Muscle layer of duodenum (tissue), 2 donors: ENCODE measurements at regions not wholly inside any gene's neighbourhood (a gene's known extent, or its start where the extent isn't known, plus 50 kb on each side); places are given as distances from the start of the nearest gene placed in this dataset.

Experiments
- H3K27ac ChIP-seq: one replicate; pipeline ENCODE4 v1.7.0; 2013; ENCODE audit warnings: mild to moderate bottlenecking, low read length
- H3K27me3 ChIP-seq: one replicate; pipeline ENCODE4 v1.7.0; 2013; ENCODE audit warnings: low read depth, mild to moderate bottlenecking, control low read depth, low read length
- H3K36me3 ChIP-seq, 2 donors: one replicate each; pipeline ENCODE4 v1.7.0; 2013; ENCODE audit warnings: low read length in 2 of 2, control low read depth in 1 of 2, mild to moderate bottlenecking in 1 of 2; ENCODE audit not compliant: insufficient read depth in 2 of 2, control insufficient read depth in 1 of 2
- H3K4me1 ChIP-seq, 2 donors: one replicate each; pipeline ENCODE4 v1.7.0; 2013; ENCODE audit warnings: low read length in 2 of 2, mild to moderate bottlenecking in 2 of 2, control low read depth in 1 of 2, moderate library complexity in 1 of 2; ENCODE audit not compliant: insufficient read depth in 2 of 2, control insufficient read depth in 1 of 2
- H3K4me3 ChIP-seq, 2 donors: one replicate each; pipeline ENCODE4 v1.7.0; 2013; ENCODE audit warnings: low read length in 2 of 2, low read depth in 1 of 2, mild to moderate bottlenecking in 1 of 2
- H3K9me3 ChIP-seq, 2 donors: one replicate each; pipeline ENCODE4 v1.7.0; 2013; ENCODE audit warnings: low read length in 2 of 2, control low read depth in 1 of 2, mild to moderate bottlenecking in 1 of 2; ENCODE audit not compliant: control insufficient read depth in 1 of 2
- donor health status: healthy.

- no peaks in the 10 kb centered on the region for H3K36me3 ChIP-seq
- H3K27me3 ChIP-seq: no peaks in the 10 kb centered on the region
- H3K27ac ChIP-seq: no peak overlapping the region
- H3K4me1 ChIP-seq: no peaks in the 10 kb centered on the region
- H3K4me3 ChIP-seq: no peak overlapping the region
- H3K9me3 ChIP-seq: no peaks in the 10 kb centered on the region
Measured at GRCh38 chr5:67917561-67917960, 298.0 kb upstream of the PIK3R1 start.

- Histone ChIP-seq H3K4me3 (no peak overlapping the region), H3K9me3 (no peaks in the 10 kb centered on the region), H3K4me1 (no peaks in the 10 kb centered on the region), H3K27me3 (no peaks in the 10 kb centered on the region), H3K27ac (no peak overlapping the region), H3K36me3 (no peaks in the 10 kb centered on the region)
Measured at GRCh38 chr5:67910546-67910945, 305.0 kb upstream of the PIK3R1 start.

- Histone ChIP-seq H3K36me3 (no peaks in the 10 kb centered on the region), H3K4me1 (no peaks in the 10 kb centered on the region), H3K9me3 (no peaks in the 10 kb centered on the region), H3K4me3 (no peak overlapping the region), H3K27ac (no peak overlapping the region), H3K27me3 (no peaks in the 10 kb centered on the region)
Measured at GRCh38 chr5:67908126-67908765, 307.3 kb upstream of the PIK3R1 start.

- no peaks in the 10 kb centered on the region for H3K27me3 ChIP-seq
- no peaks in the 10 kb centered on the region for H3K36me3 ChIP-seq
- H3K4me1 ChIP-seq: peaks cover 0 to 3% of the 10 kb centered on the region in 2 donors
- no peak overlapping the region for H3K4me3 ChIP-seq
- H3K27ac ChIP-seq: no peak overlapping the region
- H3K9me3 ChIP-seq: no peaks in the 10 kb centered on the region
Measured at GRCh38 chr5:67904366-67904765, 311.2 kb upstream of the PIK3R1 start.

GRCh38 chr5:67903656-67904055 is 311.9 kb upstream of the PIK3R1 start:
- H3K4me1 ChIP-seq: peaks cover 0 to 3% of the 10 kb centered on the region in 2 donors

GRCh38 chr5:67903121-67903520 is 312.4 kb upstream of the PIK3R1 start:
- Histone ChIP-seq H3K4me1 (peaks cover 0 to 3% of the 10 kb centered on the region in 2 donors), H3K4me3 (no peak overlapping the region), H3K36me3 (no peaks in the 10 kb centered on the region), H3K9me3 (no peaks in the 10 kb centered on the region), H3K27ac (no peak overlapping the region), H3K27me3 (no peaks in the 10 kb centered on the region)

More at GRCh38 chr5:67903656-67904055, 311.9 kb upstream of the PIK3R1 start:
- Histone ChIP-seq H3K4me3 (no peak overlapping the region), H3K9me3 (no peaks in the 10 kb centered on the region), H3K36me3 (no peaks in the 10 kb centered on the region), H3K27ac (no peak overlapping the region), H3K27me3 (no peaks in the 10 kb centered on the region)

- no peak overlapping the region for H3K27ac ChIP-seq
- H3K27me3 ChIP-seq: no peaks in the 10 kb centered on the region
- H3K9me3 ChIP-seq: no peaks in the 10 kb centered on the region
- no peaks in the 10 kb centered on the region for H3K36me3 ChIP-seq
- peaks cover 0 to 3% of the 10 kb centered on the region in 2 donors for H3K4me1 ChIP-seq
- no peak overlapping the region for H3K4me3 ChIP-seq
Measured at GRCh38 chr5:67902497-67902830, 313.1 kb upstream of the PIK3R1 start.

- no peak overlapping the region for H3K4me3 ChIP-seq
- H3K9me3 ChIP-seq: no peaks in the 10 kb centered on the region
- peaks cover 0 to 3% of the 10 kb centered on the region in 2 donors for H3K4me1 ChIP-seq
- H3K27ac ChIP-seq: no peak overlapping the region
- H3K27me3 ChIP-seq: no peaks in the 10 kb centered on the region
- H3K36me3 ChIP-seq: no peaks in the 10 kb centered on the region
Measured at GRCh38 chr5:67901814-67902496, 313.6 kb upstream of the PIK3R1 start.

- Histone ChIP-seq H3K4me3 (no peak overlapping the region), H3K36me3 (no peaks in the 10 kb centered on the region), H3K4me1 (peaks cover 0 to 3% of the 10 kb centered on the region in 2 donors), H3K9me3 (no peaks in the 10 kb centered on the region), H3K27ac (no peak overlapping the region), H3K27me3 (no peaks in the 10 kb centered on the region)
Measured at GRCh38 chr5:67900514-67900913, 315.0 kb upstream of the PIK3R1 start.

GRCh38 chr5:67897980-67898379 is 317.6 kb upstream of the PIK3R1 start:
- Histone ChIP-seq H3K27ac (no peak overlapping the region), H3K4me1 (peaks cover 0 to 3% of the 10 kb centered on the region in 2 donors), H3K9me3 (no peaks in the 10 kb centered on the region), H3K4me3 (no peak overlapping the region), H3K36me3 (no peaks in the 10 kb centered on the region), H3K27me3 (no peaks in the 10 kb centered on the region)

- H3K9me3 ChIP-seq: no peaks in the 10 kb centered on the region
- H3K27ac ChIP-seq: no peak overlapping the region
- no peaks in the 10 kb centered on the region for H3K27me3 ChIP-seq
- H3K4me1 ChIP-seq: peaks cover 0 to 3% of the 10 kb centered on the region in 2 donors
- H3K36me3 ChIP-seq: no peaks in the 10 kb centered on the region
- no peak overlapping the region for H3K4me3 ChIP-seq
Measured at GRCh38 chr5:67897431-67897830, 318.1 kb upstream of the PIK3R1 start.

- H3K4me1 ChIP-seq: peaks cover 0 to 3% of the 10 kb centered on the region in 2 donors
- no peaks in the 10 kb centered on the region for H3K27me3 ChIP-seq
- H3K9me3 ChIP-seq: no peaks in the 10 kb centered on the region
- H3K27ac ChIP-seq: no peak overlapping the region
- no peaks in the 10 kb centered on the region for H3K36me3 ChIP-seq
- no peak overlapping the region for H3K4me3 ChIP-seq
Measured at GRCh38 chr5:67896930-67897313, 318.6 kb upstream of the PIK3R1 start.
